Muscle of leg (tissue), 3 donors: ENCODE measurements at regions not wholly inside any gene's neighbourhood (a gene's known extent, or its start where the extent isn't known, plus 50 kb on each side); places are given as distances from the start of the nearest gene placed in this dataset.
"Not testable (repeated sequence)": the region's sequence is repeated elsewhere in the genome, so short reads cannot be mapped to it uniquely, and the experiment has no call there.

Experiments used
- DNase-seq: peaks from one replicate; pipeline ENCODE4 v3.0.0; 2013
- H3K27ac ChIP-seq: one replicate; pipeline ENCODE4 v1.5.1; 2013; ENCODE audit warnings: mild to moderate bottlenecking, low read length, control low read depth
- H3K27me3 ChIP-seq: one replicate; pipeline ENCODE4 v1.6.1; 2013; ENCODE audit warnings: low read length; ENCODE audit not compliant: control insufficient read depth, insufficient read depth
- H3K36me3 ChIP-seq: one replicate; pipeline ENCODE4 v1.6.1; 2013; ENCODE audit warnings: low read length; ENCODE audit not compliant: control insufficient read depth, insufficient read depth
- H3K4me1 ChIP-seq: one replicate; pipeline ENCODE4 v1.6.1; 2013; ENCODE audit warnings: low read length; ENCODE audit not compliant: control insufficient read depth, insufficient read depth
- H3K4me3 ChIP-seq: one replicate; pipeline ENCODE4 v1.5.1; 2013; ENCODE audit warnings: low read length, control low read depth
- H3K9me3 ChIP-seq: replicated peaks from 2 replicates; pipeline ENCODE4 v1.6.1; 2013; ENCODE audit warnings: low read depth, low read length; ENCODE audit not compliant: control insufficient read depth
- WGBS: methylation state at CpG from one replicate; pipeline ENCODE4 v1.1.5; 2013; ENCODE audit warnings: missing lambda C conversion rate; ENCODE audit not compliant: insufficient coverage; 5-methylcytosine and 5-hydroxymethylcytosine counted together

DNA sequence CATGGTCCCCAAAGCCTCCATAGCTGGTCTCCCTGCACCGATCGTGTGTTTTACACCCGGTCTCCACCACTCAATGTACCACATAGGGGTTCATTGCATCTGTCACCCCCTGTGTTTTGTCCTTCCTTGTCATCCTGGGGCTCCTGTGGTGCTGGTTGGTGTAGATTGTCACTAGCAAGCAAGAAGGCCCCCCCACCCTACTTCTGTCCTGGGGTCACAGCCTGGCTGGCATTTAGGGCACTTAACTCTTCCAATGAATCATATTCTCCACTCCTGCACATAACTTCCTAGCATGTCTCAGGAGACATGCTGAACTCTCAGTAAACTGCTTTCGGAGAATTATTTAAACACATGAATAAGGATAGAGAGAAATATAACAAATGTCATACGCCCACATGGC is 161.4 kb downstream of the BCL2L11 start:
- not testable (repeated sequence) for H3K36me3 ChIP-seq, H3K4me1 ChIP-seq, H3K27me3 ChIP-seq, DNase-seq, H3K27ac ChIP-seq, H3K4me3 ChIP-seq, H3K9me3 ChIP-seq
- WGBS, result no CpG with 5 or more reads among the region's 5 CpGs

DNA sequence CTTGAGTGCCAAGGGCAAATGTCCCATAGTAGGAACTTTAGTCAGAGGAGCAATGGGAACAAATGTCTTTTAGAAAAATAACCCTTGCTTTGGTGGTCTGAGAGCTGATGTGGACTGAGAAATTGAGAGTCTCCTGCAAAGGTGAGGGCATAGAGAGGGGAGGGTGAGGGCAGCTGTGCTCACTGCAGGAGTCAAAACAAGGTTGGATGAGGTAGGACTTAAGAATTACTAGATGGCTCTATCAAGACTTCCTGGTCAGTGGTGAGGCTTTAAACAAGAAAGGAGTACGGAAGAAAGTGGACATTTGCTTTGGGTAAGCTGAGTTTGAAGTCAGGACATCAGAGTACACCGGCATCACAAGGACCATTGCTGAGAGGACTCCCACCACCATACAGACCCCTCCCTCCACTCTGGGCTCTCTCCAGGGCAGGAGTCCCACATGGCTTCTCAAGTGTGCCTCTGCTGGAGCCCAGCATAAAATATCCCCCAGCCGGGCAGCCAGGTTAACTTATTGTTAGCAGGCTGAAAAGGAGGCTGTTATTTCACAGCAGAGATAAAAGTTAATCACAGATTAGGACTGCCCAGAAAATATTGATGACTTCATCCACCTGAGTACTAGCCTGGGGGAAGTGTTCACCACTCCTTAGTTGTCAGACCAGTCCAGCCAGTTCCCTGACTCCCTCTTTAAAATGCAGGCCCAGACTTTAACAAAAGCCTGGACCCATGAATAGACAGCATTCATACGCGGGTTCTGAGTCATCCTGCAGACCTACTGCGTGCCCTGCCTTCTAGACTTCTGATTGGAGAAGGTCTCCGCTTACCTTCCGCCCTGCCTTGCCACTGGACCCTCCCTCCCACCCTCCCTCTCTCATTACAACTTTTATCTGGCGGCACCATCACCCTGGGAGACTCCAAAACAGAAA is 167.2 kb downstream of the BCL2L11 start:
- not testable (repeated sequence) for H3K27me3 ChIP-seq, H3K4me3 ChIP-seq, DNase-seq, H3K36me3 ChIP-seq, H3K9me3 ChIP-seq, H3K27ac ChIP-seq, H3K4me1 ChIP-seq
- WGBS, result no CpG with 5 or more reads among the region's 9 CpGs

DNA sequence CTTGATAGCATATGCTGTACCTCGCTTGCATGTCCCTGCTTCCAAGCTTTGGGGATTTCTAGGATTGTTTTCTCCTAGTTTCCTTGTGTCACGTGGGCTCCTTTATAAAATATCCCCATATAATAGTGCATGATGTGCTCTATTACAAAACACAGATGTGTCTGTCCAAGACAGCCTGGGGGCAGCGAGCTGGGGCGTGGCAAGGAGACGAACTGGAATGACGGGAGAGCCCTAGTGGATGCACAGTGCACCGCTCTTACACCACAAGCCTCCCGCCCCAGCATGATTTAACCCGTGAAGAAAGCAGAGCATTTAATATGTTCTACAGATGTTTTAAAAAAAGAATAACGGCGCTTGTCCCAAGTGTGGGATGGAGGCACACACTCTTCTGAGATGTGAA is 169.7 kb downstream of the BCL2L11 start:
- WGBS, result no CpG with 5 or more reads among the region's 11 CpGs
- H3K27me3 ChIP-seq, H3K9me3 ChIP-seq, DNase-seq, H3K36me3 ChIP-seq, H3K4me1 ChIP-seq, H3K27ac ChIP-seq, H3K4me3 ChIP-seq: not testable (repeated sequence)

DNA sequence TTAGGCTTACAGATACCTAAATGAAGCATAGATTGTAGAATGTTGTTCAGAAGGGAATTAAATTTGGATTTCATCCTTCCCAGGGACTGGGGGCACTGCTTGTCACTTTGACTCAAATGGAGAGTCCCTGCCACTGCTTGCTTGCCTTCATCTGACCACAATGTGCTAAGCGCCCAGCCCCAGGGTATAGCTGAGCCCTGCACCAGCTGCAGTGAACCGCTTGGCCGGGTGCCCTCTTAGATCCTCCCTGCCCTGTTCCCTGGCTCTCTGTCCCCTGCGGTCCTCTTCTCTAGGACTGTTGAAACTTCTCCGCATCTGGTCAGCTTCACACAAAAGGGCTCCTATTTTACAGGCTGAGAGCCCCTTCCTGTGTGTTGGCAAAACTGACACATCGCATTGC is 170.9 kb downstream of the BCL2L11 start:
- H3K27ac ChIP-seq, H3K27me3 ChIP-seq, DNase-seq, H3K4me3 ChIP-seq, H3K9me3 ChIP-seq, H3K4me1 ChIP-seq, H3K36me3 ChIP-seq: not testable (repeated sequence)
- WGBS, result no CpG with 5 or more reads among the region's 6 CpGs

DNA sequence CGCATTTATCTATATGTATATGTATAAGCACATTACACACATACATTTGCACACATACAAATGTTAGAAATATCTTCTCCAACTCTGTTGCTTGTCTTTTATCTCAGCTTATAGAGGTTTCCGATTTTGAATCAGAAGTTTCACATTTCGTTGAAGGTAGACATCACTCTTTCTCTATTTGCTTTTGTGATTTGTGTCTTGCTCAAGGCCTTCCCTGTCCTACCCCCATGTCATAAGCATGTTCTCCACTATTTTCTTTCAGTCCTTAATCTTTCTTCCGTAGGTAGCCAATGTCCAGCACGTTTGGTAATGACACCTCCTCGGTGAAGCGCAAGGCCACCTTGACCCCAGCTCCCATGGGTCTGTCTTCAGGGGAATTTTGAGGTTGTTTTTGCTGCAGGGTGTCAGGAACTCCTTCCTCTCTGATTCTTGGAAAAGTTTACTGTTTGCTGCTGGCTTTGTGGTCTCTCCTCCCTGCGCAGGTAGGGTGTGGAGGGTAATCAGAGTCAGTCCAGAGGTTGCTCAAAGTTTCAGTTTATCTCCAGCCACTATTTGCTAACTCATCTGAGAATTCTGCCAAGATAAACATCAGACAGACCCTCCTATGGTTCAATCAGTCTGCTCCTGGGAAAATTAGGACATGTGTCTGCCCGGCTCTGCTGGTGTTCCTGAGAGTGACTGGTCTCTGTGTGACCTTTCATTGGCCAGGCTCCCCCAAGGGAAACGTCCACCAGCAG is 171.7 kb downstream of the BCL2L11 start:
- not testable (repeated sequence) for H3K4me3 ChIP-seq, H3K36me3 ChIP-seq, H3K27me3 ChIP-seq, H3K4me1 ChIP-seq, DNase-seq, H3K27ac ChIP-seq, H3K9me3 ChIP-seq
- WGBS, result no CpG with 5 or more reads among the region's 10 CpGs

DNA sequence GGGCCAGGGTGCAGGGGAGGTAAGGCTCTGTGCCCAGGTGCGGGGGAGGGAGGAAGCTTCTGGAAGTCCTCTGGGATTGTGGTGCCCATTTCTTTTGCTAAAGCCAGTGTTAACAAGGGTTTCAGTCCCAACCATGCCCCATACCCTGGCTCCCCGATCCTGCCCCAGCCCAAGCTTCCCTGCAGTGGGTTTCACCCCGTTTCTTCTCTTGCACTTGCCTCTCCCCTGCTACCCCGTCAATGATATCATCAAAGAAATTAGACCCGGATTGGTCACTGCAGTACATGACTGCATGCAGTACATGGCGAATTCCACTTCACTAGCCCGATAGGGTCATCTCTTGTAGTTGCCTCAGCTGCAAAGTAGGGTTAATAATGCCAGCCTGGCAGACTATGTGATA is 174.0 kb downstream of the BCL2L11 start:
- H3K4me3 ChIP-seq, H3K27me3 ChIP-seq, DNase-seq, H3K9me3 ChIP-seq, H3K36me3 ChIP-seq, H3K4me1 ChIP-seq, H3K27ac ChIP-seq: not testable (repeated sequence)
- WGBS, result no CpG with 5 or more reads among the region's 7 CpGs

DNA sequence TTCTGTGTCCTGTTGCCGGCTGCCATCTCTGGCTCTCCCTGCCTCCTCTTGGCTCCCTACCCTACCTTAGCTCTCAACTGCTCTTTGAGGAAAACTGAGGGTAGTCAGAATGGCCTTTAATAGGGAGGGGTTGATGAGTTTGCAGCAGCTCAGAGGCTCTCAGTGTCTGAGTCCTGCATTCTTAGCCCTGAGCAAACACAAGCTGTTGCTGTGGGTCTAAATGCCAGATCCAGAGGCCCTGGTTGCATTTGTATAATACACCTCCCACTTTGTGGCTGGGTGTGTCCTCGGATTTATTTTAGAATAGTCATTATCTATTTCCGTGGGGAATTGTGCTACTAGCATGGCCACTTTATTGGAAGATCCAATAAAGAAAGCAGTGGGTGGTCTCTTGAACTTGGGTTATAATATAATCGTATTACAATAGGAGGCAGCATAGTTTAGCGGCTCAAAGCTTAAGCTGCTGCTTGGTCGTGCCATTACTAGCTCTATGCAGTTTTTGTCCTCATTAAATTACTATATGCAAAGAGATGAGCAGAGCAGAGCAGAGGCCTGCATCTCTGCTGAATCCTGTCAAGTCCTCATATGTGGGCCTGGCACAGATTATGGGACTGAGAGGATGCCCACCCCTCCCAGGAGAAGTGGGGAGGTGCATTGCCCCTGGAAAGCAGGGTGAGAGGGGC is 175.5 kb downstream of the BCL2L11 start:
- no CpG with 5 or more reads among the region's 6 CpGs for WGBS
- H3K4me3 ChIP-seq, H3K36me3 ChIP-seq, H3K9me3 ChIP-seq, DNase-seq, H3K27me3 ChIP-seq, H3K27ac ChIP-seq, H3K4me1 ChIP-seq: not testable (repeated sequence)

DNA sequence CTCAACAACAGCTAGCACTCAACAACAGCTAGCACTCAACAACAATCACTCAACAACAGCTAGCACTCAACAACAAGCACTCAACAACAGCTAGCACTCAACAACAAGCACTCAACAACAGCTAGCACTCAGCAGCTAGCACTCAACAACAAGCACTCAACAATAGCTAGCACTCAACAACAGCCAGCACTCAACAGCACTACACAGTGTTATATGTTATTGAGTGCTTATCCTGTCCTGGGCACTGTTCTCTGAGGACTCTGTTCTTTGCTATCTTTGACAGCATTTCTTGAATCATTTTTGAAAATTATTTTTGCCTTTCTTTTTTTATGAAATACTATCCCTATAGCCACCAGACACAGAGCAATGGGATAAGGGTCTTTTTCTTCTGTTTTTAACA is 176.4 kb downstream of the BCL2L11 start:
- H3K36me3 ChIP-seq, H3K4me1 ChIP-seq, H3K9me3 ChIP-seq, DNase-seq, H3K27ac ChIP-seq, H3K4me3 ChIP-seq, H3K27me3 ChIP-seq: not testable (repeated sequence)

DNA sequence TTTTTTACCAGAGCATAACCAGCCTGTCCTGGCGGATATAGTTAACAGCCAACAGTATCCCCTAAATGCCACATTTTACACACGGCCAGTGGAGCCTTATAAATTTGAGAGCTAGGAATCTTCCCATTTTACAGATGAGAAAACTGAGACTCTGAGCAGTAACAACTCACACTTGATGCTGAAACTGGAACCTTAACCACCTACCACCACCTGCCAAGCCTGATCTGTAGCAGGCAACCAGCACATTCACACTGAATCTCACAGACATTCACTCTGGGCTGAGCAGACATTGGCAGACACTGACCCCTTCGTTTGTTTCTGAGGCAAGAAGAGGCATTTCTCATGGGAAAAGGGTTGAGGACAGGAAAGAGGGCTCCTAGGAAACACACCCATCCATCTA is 178.2 kb downstream of the BCL2L11 start:
- not testable (repeated sequence) for H3K27ac ChIP-seq, H3K4me1 ChIP-seq, H3K36me3 ChIP-seq, DNase-seq, H3K4me3 ChIP-seq, H3K9me3 ChIP-seq, H3K27me3 ChIP-seq
- WGBS, result no CpG with 5 or more reads among the region's 3 CpGs

DNA sequence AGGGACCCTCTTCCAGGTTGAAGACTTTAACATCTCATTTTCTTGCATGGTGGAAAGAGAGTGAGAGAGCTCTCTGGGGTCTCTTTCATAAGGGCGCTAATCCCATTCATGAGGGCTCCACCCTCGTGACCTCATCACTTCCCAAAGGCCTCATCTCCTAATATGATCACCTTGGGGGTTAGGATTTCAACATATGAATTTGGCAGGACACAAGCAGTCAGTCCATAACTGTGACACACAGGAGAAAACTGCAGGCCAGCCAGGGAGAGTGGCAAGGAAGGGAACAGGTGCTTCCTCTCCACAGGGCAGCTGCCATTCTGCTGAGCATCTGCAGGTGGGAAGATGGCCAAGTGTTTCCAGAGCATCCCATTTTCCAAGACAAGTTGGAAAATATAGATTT is 178.9 kb downstream of the BCL2L11 start:
- H3K4me1 ChIP-seq, H3K36me3 ChIP-seq, H3K4me3 ChIP-seq, H3K27me3 ChIP-seq, H3K9me3 ChIP-seq, DNase-seq, H3K27ac ChIP-seq: not testable (repeated sequence)
- WGBS, result no CpG with 5 or more reads among the region's 2 CpGs
